A549 (cell line): ENCODE measurements at regions not wholly inside any gene's neighbourhood (a gene's known extent, or its start where the extent isn't known, plus 50 kb on each side); places are given as distances from the start of the nearest gene placed in this dataset.

Experiments
- CBX8 ChIP-seq: fragments of 200-600 bp; sonication (generic); IDR thresholded peaks from 2 replicates; pipeline ENCODE4 v1.6.1; 2016
- EP300 ChIP-seq, 2 experiments: fragments of >200 bp; sonication (Bioruptor Twin); formaldehyde crosslinking; IDR thresholded peaks; 2 replicates in 1 of 2; 3 replicates in 1 of 2; pipeline ENCODE4 v1.6.1; 2016 to 2017
- JUN ChIP-seq, 2 experiments: fragments of >200 bp; sonication (Bioruptor Twin); formaldehyde crosslinking; IDR thresholded peaks; 2 replicates in 1 of 2; 3 replicates in 1 of 2; pipeline ENCODE4 v1.6.1; 2016 to 2017
- JUNB ChIP-seq: fragments of >200 bp; sonication (Bioruptor Twin); formaldehyde crosslinking; IDR thresholded peaks from 2 replicates; pipeline ENCODE4 v1.6.1; 2016
- PBX3 ChIP-seq: IDR thresholded peaks from 2 replicates; pipeline ENCODE4 v1.6.1; 2012
- ZFP36 ChIP-seq: fragments of 450-650 bp; IDR thresholded peaks from 2 replicates; pipeline ENCODE4 v1.6.1; 2014; ENCODE audit warnings: borderline replicate concordance; ENCODE audit not compliant: partially characterized antibody
- TF ChIP-seq, protein P1 (sequence below): fragments of >200 bp; sonication (Bioruptor Twin); formaldehyde crosslinking; IDR thresholded peaks from 3 replicates; pipeline ENCODE4 v1.5.1; 2016

- TF ChIP-seq EP300 (IDR thresholded peaks at IDR 0.05) (no peak), JUN (IDR thresholded peaks at IDR 0.05) (no peak), CBX8 (no peak), ZFP36 (no peak), PBX3 (no peak), JUNB (no peak)
- TF ChIP-seq, protein P1, sequence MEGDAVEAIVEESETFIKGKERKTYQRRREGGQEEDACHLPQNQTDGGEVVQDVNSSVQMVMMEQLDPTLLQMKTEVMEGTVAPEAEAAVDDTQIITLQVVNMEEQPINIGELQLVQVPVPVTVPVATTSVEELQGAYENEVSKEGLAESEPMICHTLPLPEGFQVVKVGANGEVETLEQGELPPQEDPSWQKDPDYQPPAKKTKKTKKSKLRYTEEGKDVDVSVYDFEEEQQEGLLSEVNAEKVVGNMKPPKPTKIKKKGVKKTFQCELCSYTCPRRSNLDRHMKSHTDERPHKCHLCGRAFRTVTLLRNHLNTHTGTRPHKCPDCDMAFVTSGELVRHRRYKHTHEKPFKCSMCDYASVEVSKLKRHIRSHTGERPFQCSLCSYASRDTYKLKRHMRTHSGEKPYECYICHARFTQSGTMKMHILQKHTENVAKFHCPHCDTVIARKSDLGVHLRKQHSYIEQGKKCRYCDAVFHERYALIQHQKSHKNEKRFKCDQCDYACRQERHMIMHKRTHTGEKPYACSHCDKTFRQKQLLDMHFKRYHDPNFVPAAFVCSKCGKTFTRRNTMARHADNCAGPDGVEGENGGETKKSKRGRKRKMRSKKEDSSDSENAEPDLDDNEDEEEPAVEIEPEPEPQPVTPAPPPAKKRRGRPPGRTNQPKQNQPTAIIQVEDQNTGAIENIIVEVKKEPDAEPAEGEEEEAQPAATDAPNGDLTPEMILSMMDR = no peak
These were observed 171.5 kb downstream of the C7orf25 start for GRCh38 chr7:42740408-42740807.
